PC-3 (cell line): ENCODE measurements at regions not wholly inside any gene's neighbourhood (a gene's known extent, or its start where the extent isn't known, plus 50 kb on each side); places are given as distances from the start of the nearest gene placed in this dataset.
"Not testable (repeated sequence)": the region's sequence is repeated elsewhere in the genome, so short reads cannot be mapped to it uniquely, and the experiment has no call there.

Experiments
- CTCF ChIP-seq: fragments of 300-600 bp; sonication (generic); conservative IDR thresholded peaks from 2 replicates; pipeline ENCODE4 v1.5.1; 2017; ENCODE audit warnings: antibody characterized with exemption, low read depth, mild to moderate bottlenecking, low read length
- EZH2 ChIP-seq: fragments of 300-600 bp; sonication (generic); IDR thresholded peaks from one replicate; pipeline ENCODE4 v1.6.1; 2017; ENCODE audit warnings: antibody characterized with exemption, mild to moderate bottlenecking, low read length; ENCODE audit not compliant: unreplicated experiment
- EZH2phosphoT487 ChIP-seq: fragments of 300-600 bp; sonication (generic); IDR thresholded peaks from 2 replicates; pipeline ENCODE4 v1.6.1; 2018; ENCODE audit warnings: mild to moderate bottlenecking, antibody characterized with exemption, low read length, borderline replicate concordance

- TF ChIP-seq CTCF, EZH2, EZH2phosphoT487: not testable (repeated sequence)
These were observed 322.1 kb downstream of the RPLP1 start for GRCh38 chr15:69774711-69775110.
